ENCODE measurements at regions not wholly inside any gene's neighbourhood (a gene's known extent, or its start where the extent isn't known, plus 50 kb on each side); places are given as distances from the start of the nearest gene placed in this dataset.

- H3K9ac ChIP-seq (ENCODE audit: control insufficient read depth, extremely low read depth, insufficient read depth, low read length), result no peak overlapping the region
- H3K9me1 ChIP-seq (ENCODE audit: control insufficient read depth, extremely low read depth, insufficient read depth, low read length), result no peaks in the 10 kb centered on the region
- H3K4me1 ChIP-seq (ENCODE audit: control insufficient read depth, extremely low read depth, insufficient read depth, low read length), result no peaks in the 10 kb centered on the region
- H3K27me3 ChIP-seq (ENCODE audit: control insufficient read depth, extremely low read depth, insufficient read depth, low read length), result no peaks in the 10 kb centered on the region
- no peaks in the 10 kb centered on the region for H3K9me3 ChIP-seq (ENCODE audit: control insufficient read depth, low read depth, low read length)
- DNase-seq (ENCODE audit: low read depth, low spot score) (no peak), FAIRE-seq (no peak)
- no peaks in the 10 kb centered on the region for H3K36me3 ChIP-seq (ENCODE audit: control insufficient read depth in 2 of 2, extremely low read depth in 1 of 2, insufficient read depth in 2 of 2, low read length in 2 of 2)
- H3K4me3 ChIP-seq (ENCODE audit: control insufficient read depth in 2 of 3, extremely low read depth in 1 of 3, insufficient read depth in 2 of 3, low read depth in 1 of 3, low read length in 3 of 3), result no peak overlapping the region
- H3K27ac ChIP-seq (ENCODE audit: control insufficient read depth, insufficient read depth, low read length), result no peak overlapping the region
- H4K20me1 ChIP-seq (ENCODE audit: control insufficient read depth, extremely low read depth, insufficient read depth, low read length), result no peaks in the 10 kb centered on the region
- no peak overlapping the region for H3K4me2 ChIP-seq (ENCODE audit: control insufficient read depth, extremely low read depth, insufficient read depth, low read depth, low read length)
- H2AFZ ChIP-seq (ENCODE audit: control insufficient read depth, low read length), result no peak overlapping the region
- dilution Hi-C loops (cut with MboI; ENCODE audit: extremely low pct_ligation_motif_present, low sequenced_read_pairs), result no loop called here
- no peak for TF ChIP-seq EZH2 (IDR thresholded peaks at IDR 0.05; ENCODE audit: low read length)
- no peak for TF ChIP-seq CTCF (optimal IDR thresholded peaks at IDR 0.05 in 1 of 3, IDR thresholded peaks at IDR 0.05 in 1 of 3, conservative IDR thresholded peaks at IDR 0.05 in 1 of 3; ENCODE audit: extremely low read depth in 1 of 3, insufficient read depth in 2 of 3, low read length in 3 of 3)
- no peaks in the 10 kb centered on the region for H3K79me2 ChIP-seq (ENCODE audit: control insufficient read depth, insufficient read depth, low read length)
These were observed 678.0 kb upstream of the KCND2 start for GRCh38 chr7:119594956-119595355.

- no peaks in the 10 kb centered on the region for H3K36me3 ChIP-seq (ENCODE audit: control insufficient read depth in 2 of 2, extremely low read depth in 1 of 2, insufficient read depth in 2 of 2, low read length in 2 of 2)
- TF ChIP-seq CTCF (optimal IDR thresholded peaks at IDR 0.05 in 1 of 3, IDR thresholded peaks at IDR 0.05 in 1 of 3, conservative IDR thresholded peaks at IDR 0.05 in 1 of 3; ENCODE audit: extremely low read depth in 1 of 3, insufficient read depth in 2 of 3, low read length in 3 of 3), result no peak
- no peak for TF ChIP-seq EZH2 (IDR thresholded peaks at IDR 0.05; ENCODE audit: low read length)
- H3K9me1 ChIP-seq (ENCODE audit: control insufficient read depth, extremely low read depth, insufficient read depth, low read length), result no peaks in the 10 kb centered on the region
- H3K4me3 ChIP-seq (ENCODE audit: control insufficient read depth in 2 of 3, extremely low read depth in 1 of 3, insufficient read depth in 2 of 3, low read depth in 1 of 3, low read length in 3 of 3), result no peak overlapping the region
- H3K9ac ChIP-seq (ENCODE audit: control insufficient read depth, extremely low read depth, insufficient read depth, low read length), result no peak overlapping the region
- H4K20me1 ChIP-seq (ENCODE audit: control insufficient read depth, extremely low read depth, insufficient read depth, low read length), result no peaks in the 10 kb centered on the region
- DNase-seq (ENCODE audit: low read depth, low spot score) (no peak), FAIRE-seq (no peak)
- H3K27me3 ChIP-seq (ENCODE audit: control insufficient read depth, extremely low read depth, insufficient read depth, low read length), result no peaks in the 10 kb centered on the region
- H2AFZ ChIP-seq (ENCODE audit: control insufficient read depth, low read length), result no peak overlapping the region
- no peak overlapping the region for H3K27ac ChIP-seq (ENCODE audit: control insufficient read depth, insufficient read depth, low read length)
- dilution Hi-C loops (cut with MboI; ENCODE audit: extremely low pct_ligation_motif_present, low sequenced_read_pairs), result no loop called here
- no peaks in the 10 kb centered on the region for H3K79me2 ChIP-seq (ENCODE audit: control insufficient read depth, insufficient read depth, low read length)
- no peak overlapping the region for H3K4me2 ChIP-seq (ENCODE audit: control insufficient read depth, extremely low read depth, insufficient read depth, low read depth, low read length)
- H3K9me3 ChIP-seq (ENCODE audit: control insufficient read depth, low read depth, low read length), result no peaks in the 10 kb centered on the region
- H3K4me1 ChIP-seq (ENCODE audit: control insufficient read depth, extremely low read depth, insufficient read depth, low read length), result no peaks in the 10 kb centered on the region
These were observed 676.3 kb upstream of the KCND2 start for GRCh38 chr7:119596651-119597050.

Data from keratinocyte (primary cell).